ENCODE measurements at regions not wholly inside any gene's neighbourhood (a gene's known extent, or its start where the extent isn't known, plus 50 kb on each side); places are given as distances from the start of the nearest gene placed in this dataset.

DNA sequence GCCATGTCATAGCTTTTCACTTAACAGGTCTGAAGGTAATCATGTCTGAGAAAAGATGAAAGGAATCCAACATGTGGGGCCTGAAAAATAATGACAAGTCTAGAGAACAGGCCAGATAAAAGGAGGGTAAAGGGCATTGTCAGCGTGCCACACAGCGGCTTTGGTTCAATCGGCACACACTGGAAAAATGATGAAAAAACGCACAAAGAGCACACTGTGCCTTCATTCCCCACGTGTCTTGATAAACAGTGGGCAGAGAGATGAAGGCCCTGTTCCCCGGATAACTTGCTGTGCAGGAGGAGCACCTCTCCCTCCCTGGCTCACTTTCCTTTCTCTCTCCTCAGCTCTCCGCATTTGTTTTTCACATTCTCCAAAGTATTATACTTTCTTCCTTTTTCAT, 766.3 kb downstream of the TDRD15 start:
- BruUV-seq (replicated peaks), result no TSS peak
- no peaks in the 10 kb centered on the region for H3K9me3 Mint-ChIP-seq (ENCODE audit: unreplicated experiment)

DNA sequence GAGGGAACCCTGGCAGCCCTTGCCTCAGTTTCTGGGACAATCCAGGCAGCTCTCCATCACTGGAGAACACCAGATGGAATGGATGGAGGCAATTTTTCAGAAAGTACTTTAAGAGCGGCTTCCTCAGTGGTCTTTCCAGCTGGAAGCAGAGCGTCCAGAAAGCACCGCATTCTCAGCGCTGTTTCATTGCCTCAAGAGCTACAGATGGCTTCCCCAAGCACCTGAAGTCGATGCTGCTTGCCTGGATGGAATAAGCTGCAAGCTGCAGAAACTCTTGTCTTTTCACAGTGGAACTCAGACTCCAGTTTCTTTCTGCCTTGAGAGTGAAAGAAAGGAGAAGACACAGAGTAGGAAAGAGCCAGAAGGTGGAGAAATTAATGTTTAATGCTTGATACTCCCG, 766.9 kb downstream of the TDRD15 start:
- intact Hi-C loops (cut with micrococcal nuclease; ENCODE audit: unreplicated experiment), result no loop called here
- ChIA-PET CTCF (no interaction called here), POLR2A (no interaction called here)
- Histone ChIP-seq H3K27me3 (replicated peaks; ENCODE audit: control insufficient read depth, insufficient read depth, low read length) (no peaks in the 10 kb centered on the region; the same call in 1 of the 2 replicates), H3K36me3 (ENCODE audit: control insufficient read depth, insufficient read depth, low read length) (no peaks in the 10 kb centered on the region), H3K4me1 (no peaks in the 10 kb centered on the region), H3K9me3 (no peaks in the 10 kb centered on the region), H3K4me3 (ENCODE audit: low read depth, low read length) (no peak overlapping the region)
- DNase-seq, result no peak
- H3K9me3 Mint-ChIP-seq (ENCODE audit: unreplicated experiment), result no peaks in the 10 kb centered on the region
- H3K4me3 Mint-ChIP-seq (ENCODE audit: unreplicated experiment), result no peak overlapping the region
- no peaks in the 10 kb centered on the region for H3K4me1 Mint-ChIP-seq (ENCODE audit: low read depth, unreplicated experiment)
- TF ChIP-seq CTCF (IDR thresholded peaks at IDR 0.05; ENCODE audit: insufficient read depth in 1 of 2, low read depth in 1 of 2, low read length in 1 of 2, severe bottlenecking in 1 of 2, unreplicated experiment in 1 of 2), result no peak
- H3K27ac Mint-ChIP-seq (ENCODE audit: unreplicated experiment), result no peak overlapping the region
- no TSS peak for BruUV-seq (replicated peaks)
- no peaks in the 10 kb centered on the region for H3K36me3 Mint-ChIP-seq (ENCODE audit: insufficient read depth, unreplicated experiment)
- peaks cover 20% of the 10 kb centered on the region for H3K27me3 Mint-ChIP-seq (ENCODE audit: insufficient read depth, unreplicated experiment)

More for the DNA sequence above, 766.3 kb downstream of the TDRD15 start:
- Histone ChIP-seq H3K9me3 (no peaks in the 10 kb centered on the region), H3K4me3 (ENCODE audit: low read depth, low read length) (no peak overlapping the region), H3K36me3 (ENCODE audit: control insufficient read depth, insufficient read depth, low read length) (no peaks in the 10 kb centered on the region), H3K27me3 (replicated peaks; ENCODE audit: control insufficient read depth, insufficient read depth, low read length) (no peaks in the 10 kb centered on the region; the same call in none of the 2 replicates), H3K4me1 (no peaks in the 10 kb centered on the region)
- no peak for DNase-seq
- intact Hi-C loops (cut with micrococcal nuclease; ENCODE audit: unreplicated experiment), result no loop called here
- Mint-ChIP-seq H3K4me1 (ENCODE audit: low read depth, unreplicated experiment) (no peaks in the 10 kb centered on the region), H3K4me3 (ENCODE audit: unreplicated experiment) (no peak overlapping the region), H3K27ac (ENCODE audit: unreplicated experiment) (no peak overlapping the region), H3K27me3 (ENCODE audit: insufficient read depth, unreplicated experiment) (peaks cover 23% of the 10 kb centered on the region), H3K36me3 (ENCODE audit: insufficient read depth, unreplicated experiment) (no peaks in the 10 kb centered on the region)
- no peak for TF ChIP-seq CTCF (IDR thresholded peaks at IDR 0.05; ENCODE audit: insufficient read depth in 1 of 2, low read depth in 1 of 2, low read length in 1 of 2, severe bottlenecking in 1 of 2, unreplicated experiment in 1 of 2)
- ChIA-PET POLR2A (no interaction called here), CTCF (no interaction called here)

DNA sequence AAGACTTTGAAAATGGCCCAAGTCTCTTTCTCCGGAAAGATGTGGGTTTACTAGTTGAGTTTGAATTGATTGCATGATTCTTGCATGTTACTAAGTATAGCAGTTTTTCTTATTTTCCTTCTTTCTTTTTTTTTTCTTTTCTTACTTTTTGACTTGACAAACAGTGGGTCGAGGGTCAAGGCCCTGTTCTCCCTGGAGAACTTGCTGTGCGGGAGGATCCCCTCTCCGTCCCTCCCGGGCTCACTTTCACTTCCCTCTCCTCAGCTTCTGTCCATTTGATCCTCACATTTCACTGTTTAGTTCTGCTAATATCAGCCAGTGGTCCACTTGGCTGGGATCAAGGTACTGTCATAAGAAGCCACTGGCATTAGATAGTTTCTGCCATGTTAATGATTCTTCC, 767.4 kb downstream of the TDRD15 start:
- no peaks in the 10 kb centered on the region for H3K9me3 Mint-ChIP-seq (ENCODE audit: unreplicated experiment)
- no peak overlapping the region for H3K4me3 ChIP-seq (ENCODE audit: low read depth, low read length)
- H3K4me1 ChIP-seq, result no peaks in the 10 kb centered on the region
- BruUV-seq (replicated peaks), result no TSS peak
- no peak overlapping the region for H3K27ac Mint-ChIP-seq (ENCODE audit: unreplicated experiment)
- TF ChIP-seq CTCF (IDR thresholded peaks at IDR 0.05; ENCODE audit: insufficient read depth in 1 of 2, low read depth in 1 of 2, low read length in 1 of 2, severe bottlenecking in 1 of 2, unreplicated experiment in 1 of 2), result no peak
- H3K27me3 ChIP-seq (replicated peaks; ENCODE audit: control insufficient read depth, insufficient read depth, low read length), result no peaks in the 10 kb centered on the region; the same call in 1 of the 2 replicates
- no peaks in the 10 kb centered on the region for H3K36me3 Mint-ChIP-seq (ENCODE audit: insufficient read depth, unreplicated experiment)
- no peaks in the 10 kb centered on the region for H3K4me1 Mint-ChIP-seq (ENCODE audit: low read depth, unreplicated experiment)
- no peak for DNase-seq
- H3K9me3 ChIP-seq, result no peaks in the 10 kb centered on the region
- H3K36me3 ChIP-seq (ENCODE audit: control insufficient read depth, insufficient read depth, low read length), result no peaks in the 10 kb centered on the region
- POLR2A ChIA-PET, result no interaction called here
- intact Hi-C loops (cut with micrococcal nuclease; ENCODE audit: unreplicated experiment), result no loop called here
- peaks cover 18% of the 10 kb centered on the region for H3K27me3 Mint-ChIP-seq (ENCODE audit: insufficient read depth, unreplicated experiment)
- CTCF ChIA-PET, result no interaction called here
- H3K4me3 Mint-ChIP-seq (ENCODE audit: unreplicated experiment), result no peak overlapping the region

All from Caco-2 (cell line).